GM23338 (cell line): ENCODE measurements at regions not wholly inside any gene's neighbourhood (a gene's known extent, or its start where the extent isn't known, plus 50 kb on each side); places are given as distances from the start of the nearest gene placed in this dataset.

Experiments
- ATAC-seq: fragments of 200-7000 bp; cut with Tn5 transposase; 3 replicates; pipeline ENCODE4 v1.9.1; 2020
- DNase-seq: peaks from one replicate; pipeline ENCODE4 v3.0.0-alpha.2; 2015; ENCODE audit warnings: low spot score
- H2AFZ ChIP-seq: fragments of 200-600 bp; sonication (generic); 2 replicates; pipeline ENCODE4 v1.8.0; 2016; ENCODE audit warnings: antibody characterized with exemption, mild to moderate bottlenecking, moderate library complexity
- H3F3A ChIP-seq: fragments of 200-600 bp; sonication (generic); replicated peaks from 2 replicates; pipeline ENCODE4 v1.8.0; 2017; ENCODE audit warnings: antibody characterized with exemption, mixed run types, low read depth
- H3K27ac ChIP-seq: fragments of 200-600 bp; sonication (generic); 2 replicates; pipeline ENCODE4 v1.6.1; 2016; ENCODE audit warnings: low read depth
- H3K27me3 ChIP-seq: fragments of 200-600 bp; sonication (generic); 2 replicates; pipeline ENCODE4 v1.8.0; 2016; ENCODE audit warnings: mild to moderate bottlenecking, mixed run types, moderate library complexity; ENCODE audit not compliant: insufficient read depth
- H3K36me3 ChIP-seq: fragments of 200-600 bp; sonication (generic); 2 replicates; pipeline ENCODE4 v1.8.0; 2016; ENCODE audit warnings: mild to moderate bottlenecking; ENCODE audit not compliant: insufficient read depth
- H3K4me1 ChIP-seq: fragments of 200-600 bp; sonication (generic); 2 replicates; pipeline ENCODE4 v1.8.0; 2016; ENCODE audit warnings: mild to moderate bottlenecking, moderate library complexity; ENCODE audit not compliant: insufficient read depth
- H3K4me2 ChIP-seq: fragments of 200-600 bp; sonication (generic); 2 replicates; pipeline ENCODE4 v1.7.1; 2017; ENCODE audit warnings: mixed run types
- H3K4me3 ChIP-seq: fragments of 200-600 bp; sonication (generic); 2 replicates; pipeline ENCODE4 v1.6.1; 2016; ENCODE audit warnings: mixed run types
- H3K79me2 ChIP-seq: fragments of 200-600 bp; sonication (generic); replicated peaks from 2 replicates; pipeline ENCODE4 v1.8.0; 2017; ENCODE audit warnings: mild to moderate bottlenecking; ENCODE audit not compliant: insufficient read depth
- H3K9me2 ChIP-seq: fragments of 200-600 bp; sonication (generic); 2 replicates; pipeline ENCODE4 v1.8.0; 2017; ENCODE audit not compliant: insufficient read depth
- H4K20me1 ChIP-seq: fragments of 200-600 bp; sonication (generic); replicated peaks from 2 replicates; pipeline ENCODE4 v1.8.0; 2017; ENCODE audit warnings: mild to moderate bottlenecking; ENCODE audit not compliant: insufficient read depth
- H3K27ac Mint-ChIP-seq: 2 replicates; pipeline ENCODE4 v1.8.0; 2020; ENCODE audit warnings: inconsistent platforms, mild to moderate bottlenecking, moderate library complexity, mixed read lengths
- H3K27me3 Mint-ChIP-seq: 3 replicates; pipeline ENCODE4 v1.8.0; 2022; ENCODE audit warnings: low read depth, mild to moderate bottlenecking, moderate library complexity, mixed read lengths, inconsistent platforms; ENCODE audit not compliant: insufficient read depth, poor library complexity
- H3K36me3 Mint-ChIP-seq: 3 replicates; pipeline ENCODE4 v1.8.0; 2021; ENCODE audit warnings: low read depth, mild to moderate bottlenecking, inconsistent platforms, moderate library complexity, mixed read lengths
- H3K4me1 Mint-ChIP-seq: 3 replicates; pipeline ENCODE4 v1.8.0; 2020; ENCODE audit warnings: mild to moderate bottlenecking, inconsistent platforms, mixed read lengths
- H3K4me3 Mint-ChIP-seq: 3 replicates; pipeline ENCODE4 v1.8.0; 2021; ENCODE audit warnings: moderate library complexity, mild to moderate bottlenecking, inconsistent platforms, mixed read lengths
- H3K9me3 Mint-ChIP-seq: 3 replicates; pipeline ENCODE4 v1.8.0; 2020; ENCODE audit warnings: moderate library complexity, mild to moderate bottlenecking, inconsistent platforms, mixed read lengths
- CREB1 ChIP-seq: fragments of 250-450 bp; sonication (Bioruptor Pico); IDR thresholded peaks from 2 replicates; pipeline ENCODE4 v1.5.0; 2020; ENCODE audit warnings: low read depth, mild to moderate bottlenecking, moderate library complexity
- EZH2 ChIP-seq: fragments of 200-600 bp; sonication (generic); IDR thresholded peaks from one replicate; pipeline ENCODE4 v1.8.0; 2017; ENCODE audit warnings: antibody characterized with exemption, mild to moderate bottlenecking, low read depth; ENCODE audit not compliant: unreplicated experiment
- EZH2phosphoT487 ChIP-seq: fragments of 200-600 bp; sonication (generic); IDR thresholded peaks from one replicate; pipeline ENCODE4 v1.8.1; 2018; ENCODE audit warnings: antibody characterized with exemption; ENCODE audit not compliant: unreplicated experiment
- JUNB ChIP-seq: IDR thresholded peaks from one replicate; pipeline ENCODE4 v1.6.1; 2016; ENCODE audit warnings: antibody characterized with exemption; ENCODE audit not compliant: unreplicated experiment
- NANOG ChIP-seq: IDR thresholded peaks from 2 replicates; pipeline ENCODE4 v1.6.1; 2016; ENCODE audit warnings: antibody characterized with exemption, borderline replicate concordance
- POLR2AphosphoS5 ChIP-seq: IDR thresholded peaks from 2 replicates; pipeline ENCODE4 v1.6.1; 2016; ENCODE audit warnings: antibody characterized with exemption, low read depth
- STAT1 ChIP-seq: IDR thresholded peaks from one replicate; pipeline ENCODE4 v1.6.1; 2016; ENCODE audit warnings: antibody characterized with exemption; ENCODE audit not compliant: unreplicated experiment
- ZNF331 ChIP-seq: fragments of 250-450 bp; sonication (Bioruptor Pico); IDR thresholded peaks from 2 replicates; pipeline ENCODE4 v1.5.0; 2020; ENCODE audit warnings: low read depth, mild to moderate bottlenecking, moderate library complexity
- TF ChIP-seq, protein P1 (sequence below): IDR thresholded peaks from 2 replicates; pipeline ENCODE4 v1.6.1; 2016; ENCODE audit warnings: antibody characterized with exemption
- TF ChIP-seq, protein P2 (sequence below): IDR thresholded peaks from one replicate; pipeline ENCODE4 v1.6.1; 2018; ENCODE audit warnings: antibody characterized with exemption; ENCODE audit not compliant: unreplicated experiment

DNA sequence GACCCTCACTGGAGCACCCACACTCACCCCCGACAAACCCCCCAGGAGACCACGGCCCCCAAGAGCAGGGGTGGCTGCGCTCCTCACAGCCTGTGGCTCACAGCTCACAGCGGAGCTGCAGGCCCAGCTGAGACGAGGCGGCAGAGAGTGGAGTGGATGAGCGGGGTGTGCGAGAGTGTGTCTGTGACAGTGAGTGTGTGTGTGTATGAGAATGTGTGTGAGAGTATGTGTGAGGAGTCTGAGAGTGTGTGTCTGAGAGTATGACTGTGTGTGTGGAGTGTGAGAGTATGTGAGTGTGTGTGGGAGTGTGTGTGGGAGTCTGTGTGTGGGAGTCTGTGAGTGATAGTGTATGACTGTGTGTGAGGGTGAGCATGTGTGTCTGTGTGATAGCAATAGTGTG, 55.3 kb upstream of the ID2 start:
- H3K27ac Mint-ChIP-seq, result no peak overlapping the region
- no peak for TF ChIP-seq STAT1
- TF ChIP-seq POLR2AphosphoS5, result no peak
- TF ChIP-seq CREB1 (CRISPR knock-in tag), result no peak
- TF ChIP-seq JUNB, result no peak
- TF ChIP-seq EZH2phosphoT487, result no peak
- TF ChIP-seq, protein P1, sequence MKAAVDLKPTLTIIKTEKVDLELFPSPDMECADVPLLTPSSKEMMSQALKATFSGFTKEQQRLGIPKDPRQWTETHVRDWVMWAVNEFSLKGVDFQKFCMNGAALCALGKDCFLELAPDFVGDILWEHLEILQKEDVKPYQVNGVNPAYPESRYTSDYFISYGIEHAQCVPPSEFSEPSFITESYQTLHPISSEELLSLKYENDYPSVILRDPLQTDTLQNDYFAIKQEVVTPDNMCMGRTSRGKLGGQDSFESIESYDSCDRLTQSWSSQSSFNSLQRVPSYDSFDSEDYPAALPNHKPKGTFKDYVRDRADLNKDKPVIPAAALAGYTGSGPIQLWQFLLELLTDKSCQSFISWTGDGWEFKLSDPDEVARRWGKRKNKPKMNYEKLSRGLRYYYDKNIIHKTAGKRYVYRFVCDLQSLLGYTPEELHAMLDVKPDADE, result no peak
- TF ChIP-seq EZH2, result no peak
- no peaks in the 10 kb centered on the region for H3K36me3 Mint-ChIP-seq

DNA sequence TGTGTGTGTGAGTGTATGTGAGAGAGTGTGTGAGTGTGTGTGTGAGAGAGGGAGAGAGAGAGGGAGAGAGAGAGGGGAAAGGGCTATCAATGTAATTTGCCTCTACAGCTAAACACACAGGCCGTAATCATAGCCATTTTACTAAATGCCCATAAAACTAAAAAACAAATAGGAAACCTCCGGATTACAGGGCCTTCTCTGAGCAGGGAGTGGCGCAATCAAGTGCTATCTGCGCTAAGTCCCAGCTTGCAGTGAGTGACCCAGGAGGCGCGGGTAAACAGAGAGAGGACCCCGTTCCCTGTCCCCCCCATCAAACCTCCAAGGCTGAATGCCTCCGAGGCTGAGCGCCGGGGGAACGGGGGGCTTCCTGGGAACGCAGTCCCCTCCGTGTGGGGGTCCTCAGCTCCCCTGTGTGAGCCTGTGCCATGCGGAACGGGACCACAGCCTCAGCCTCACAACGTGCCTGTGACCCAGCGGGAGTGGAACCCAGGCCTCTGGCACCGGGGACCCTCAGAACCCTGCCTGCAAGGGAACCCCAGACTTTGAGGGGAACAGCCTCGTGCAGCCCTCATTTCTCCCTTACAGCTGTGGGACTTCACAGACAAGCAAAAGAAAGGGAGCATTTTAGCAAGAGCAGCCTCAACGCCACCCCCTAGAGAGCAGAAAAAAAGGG, 54.7 kb upstream of the ID2 start:
- no peak overlapping the region for H3K4me3 ChIP-seq
- DNase-seq (no peak), ATAC-seq (no peak; the same call in 1 of the 3 replicates)
- H3K36me3 Mint-ChIP-seq, result no peaks in the 10 kb centered on the region
- no peak overlapping the region for H3K27ac Mint-ChIP-seq
- TF ChIP-seq, protein P1, result no peak
- TF ChIP-seq EZH2phosphoT487 (no peak), JUNB (no peak), STAT1 (no peak), NANOG (no peak), POLR2AphosphoS5 (no peak), ZNF331 (CRISPR knock-in tag) (no peak)
- TF ChIP-seq, protein P2, sequence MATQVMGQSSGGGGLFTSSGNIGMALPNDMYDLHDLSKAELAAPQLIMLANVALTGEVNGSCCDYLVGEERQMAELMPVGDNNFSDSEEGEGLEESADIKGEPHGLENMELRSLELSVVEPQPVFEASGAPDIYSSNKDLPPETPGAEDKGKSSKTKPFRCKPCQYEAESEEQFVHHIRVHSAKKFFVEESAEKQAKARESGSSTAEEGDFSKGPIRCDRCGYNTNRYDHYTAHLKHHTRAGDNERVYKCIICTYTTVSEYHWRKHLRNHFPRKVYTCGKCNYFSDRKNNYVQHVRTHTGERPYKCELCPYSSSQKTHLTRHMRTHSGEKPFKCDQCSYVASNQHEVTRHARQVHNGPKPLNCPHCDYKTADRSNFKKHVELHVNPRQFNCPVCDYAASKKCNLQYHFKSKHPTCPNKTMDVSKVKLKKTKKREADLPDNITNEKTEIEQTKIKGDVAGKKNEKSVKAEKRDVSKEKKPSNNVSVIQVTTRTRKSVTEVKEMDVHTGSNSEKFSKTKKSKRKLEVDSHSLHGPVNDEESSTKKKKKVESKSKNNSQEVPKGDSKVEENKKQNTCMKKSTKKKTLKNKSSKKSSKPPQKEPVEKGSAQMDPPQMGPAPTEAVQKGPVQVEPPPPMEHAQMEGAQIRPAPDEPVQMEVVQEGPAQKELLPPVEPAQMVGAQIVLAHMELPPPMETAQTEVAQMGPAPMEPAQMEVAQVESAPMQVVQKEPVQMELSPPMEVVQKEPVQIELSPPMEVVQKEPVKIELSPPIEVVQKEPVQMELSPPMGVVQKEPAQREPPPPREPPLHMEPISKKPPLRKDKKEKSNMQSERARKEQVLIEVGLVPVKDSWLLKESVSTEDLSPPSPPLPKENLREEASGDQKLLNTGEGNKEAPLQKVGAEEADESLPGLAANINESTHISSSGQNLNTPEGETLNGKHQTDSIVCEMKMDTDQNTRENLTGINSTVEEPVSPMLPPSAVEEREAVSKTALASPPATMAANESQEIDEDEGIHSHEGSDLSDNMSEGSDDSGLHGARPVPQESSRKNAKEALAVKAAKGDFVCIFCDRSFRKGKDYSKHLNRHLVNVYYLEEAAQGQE, result no peak
- peaks cover 3% of the 10 kb centered on the region for H3K27me3 Mint-ChIP-seq
- no peak overlapping the region for H2AFZ ChIP-seq
- no peaks in the 10 kb centered on the region for H3K4me1 ChIP-seq
- no peaks in the 10 kb centered on the region for H3K27me3 ChIP-seq
- H3K27ac ChIP-seq, result no peak overlapping the region
- H3K9me3 Mint-ChIP-seq, result no peaks in the 10 kb centered on the region; the same call in 2 of the 3 replicates
- peaks cover 7% of the 10 kb centered on the region; the same call in 1 of the 3 replicates for H3K4me1 Mint-ChIP-seq
- H3K4me2 ChIP-seq, result no peak overlapping the region
- H3K9me2 ChIP-seq, result no peaks in the 10 kb centered on the region
- no peaks in the 10 kb centered on the region for H3F3A ChIP-seq
- H3K4me3 Mint-ChIP-seq, result no peak overlapping the region
- no peaks in the 10 kb centered on the region for H3K36me3 ChIP-seq
- no peaks in the 10 kb centered on the region for H4K20me1 ChIP-seq
- no peaks in the 10 kb centered on the region for H3K79me2 ChIP-seq

More for the DNA sequence above, 55.3 kb upstream of the ID2 start:
- Histone ChIP-seq H3K79me2 (no peaks in the 10 kb centered on the region), H3K4me3 (no peak overlapping the region), H4K20me1 (no peaks in the 10 kb centered on the region), H2AFZ (no peak overlapping the region), H3K4me2 (no peak overlapping the region), H3F3A (no peaks in the 10 kb centered on the region), H3K9me2 (no peaks in the 10 kb centered on the region), H3K4me1 (no peaks in the 10 kb centered on the region), H3K27ac (no peak overlapping the region), H3K36me3 (no peaks in the 10 kb centered on the region), H3K27me3 (no peaks in the 10 kb centered on the region)
- peaks cover 7% of the 10 kb centered on the region; the same call in 1 of the 3 replicates for H3K4me1 Mint-ChIP-seq
- ATAC-seq (no peak), DNase-seq (no peak)
- no peak overlapping the region for H3K4me3 Mint-ChIP-seq
- no peaks in the 10 kb centered on the region; the same call in 2 of the 3 replicates for H3K9me3 Mint-ChIP-seq
- peaks cover 3% of the 10 kb centered on the region for H3K27me3 Mint-ChIP-seq
